HUES48 (cell line): ENCODE measurements at regions not wholly inside any gene's neighbourhood (a gene's known extent, or its start where the extent isn't known, plus 50 kb on each side); places are given as distances from the start of the nearest gene placed in this dataset.

Experiments
- H3K27ac ChIP-seq: one replicate; pipeline ENCODE4 v1.7.0; 2013; ENCODE audit warnings: low read depth, low read length, inconsistent platforms
- H3K27me3 ChIP-seq: 2 replicates; pipeline ENCODE4 v1.6.1; 2013; ENCODE audit warnings: mild to moderate bottlenecking, low read length; ENCODE audit not compliant: control insufficient read depth, insufficient read depth
- H3K36me3 ChIP-seq: 2 replicates; pipeline ENCODE4 v1.6.1; 2013; ENCODE audit warnings: low read length; ENCODE audit not compliant: control insufficient read depth, insufficient read depth
- H3K4me1 ChIP-seq: 2 replicates; pipeline ENCODE4 v1.6.1; 2013; ENCODE audit warnings: mild to moderate bottlenecking, low read length; ENCODE audit not compliant: control insufficient read depth, insufficient read depth
- H3K4me3 ChIP-seq: 2 replicates; pipeline ENCODE4 v1.5.1; 2013; ENCODE audit warnings: mild to moderate bottlenecking, low read depth, low read length
- H3K9ac ChIP-seq: 2 replicates; pipeline ENCODE4 v1.6.1; 2013; ENCODE audit warnings: mild to moderate bottlenecking, low read depth, low read length, moderate library complexity
- H3K9me3 ChIP-seq: 2 replicates; pipeline ENCODE4 v1.6.1; 2013; ENCODE audit warnings: low read length; ENCODE audit not compliant: control insufficient read depth, insufficient read depth

- H3K4me1 ChIP-seq, result no peaks in the 10 kb centered on the region
- H3K27me3 ChIP-seq, result no peaks in the 10 kb centered on the region
- no peak overlapping the region for H3K27ac ChIP-seq
- no peaks in the 10 kb centered on the region for H3K9me3 ChIP-seq
- H3K36me3 ChIP-seq, result no peaks in the 10 kb centered on the region
- no peak overlapping the region for H3K9ac ChIP-seq
- H3K4me3 ChIP-seq, result no peak overlapping the region
These were observed 254.8 kb upstream of the PLXNA2 start for GRCh38 chr1:208499026-208499425.

- Histone ChIP-seq H3K27me3 (no peaks in the 10 kb centered on the region), H3K9ac (no peak overlapping the region), H3K4me1 (no peaks in the 10 kb centered on the region), H3K36me3 (no peaks in the 10 kb centered on the region), H3K27ac (no peak overlapping the region), H3K4me3 (no peak overlapping the region), H3K9me3 (no peaks in the 10 kb centered on the region)
These were observed 255.4 kb upstream of the PLXNA2 start for GRCh38 chr1:208499601-208500000.

DNA sequence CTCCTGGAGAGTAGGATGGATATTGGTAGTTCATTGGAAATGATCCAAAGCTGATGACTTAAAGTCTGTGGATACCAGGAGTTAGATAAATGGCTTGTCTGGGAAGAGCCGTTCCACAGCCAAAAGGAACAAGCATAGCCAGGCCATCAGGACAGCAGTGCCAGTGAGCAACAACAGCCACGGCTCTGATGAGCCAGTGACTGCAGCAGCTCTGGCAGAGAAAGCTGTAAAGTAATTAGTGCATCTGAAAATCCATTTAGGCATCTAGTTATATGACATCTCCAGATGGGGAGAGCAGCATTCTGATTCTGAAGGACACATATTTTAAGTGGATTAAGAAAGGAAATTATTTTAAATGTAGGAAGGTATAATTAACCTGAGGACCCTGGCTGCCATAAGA, 256.2 kb upstream of the PLXNA2 start:
- Histone ChIP-seq H3K27ac (no peak overlapping the region), H3K27me3 (no peaks in the 10 kb centered on the region), H3K9me3 (no peaks in the 10 kb centered on the region), H3K4me1 (no peaks in the 10 kb centered on the region), H3K9ac (no peak overlapping the region), H3K4me3 (no peak overlapping the region), H3K36me3 (no peaks in the 10 kb centered on the region)

DNA sequence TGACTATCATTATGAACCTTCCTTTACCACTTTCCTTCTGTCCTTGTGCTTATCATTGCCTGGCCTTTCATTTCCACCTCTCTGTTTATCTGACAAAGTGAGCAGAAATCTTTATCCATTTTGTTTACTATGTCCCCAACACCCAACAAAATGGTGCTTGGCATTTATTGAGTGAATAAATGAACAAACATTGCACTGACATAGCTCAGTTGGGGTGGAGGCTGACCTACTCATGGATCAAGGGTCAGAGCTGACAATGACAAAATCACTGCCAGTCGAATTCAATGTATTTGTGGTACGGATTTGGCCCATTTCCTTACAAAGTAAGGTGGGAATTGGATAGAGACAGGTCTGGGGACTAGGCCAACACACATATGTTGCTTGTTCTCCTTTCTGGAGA, 257.4 kb upstream of the PLXNA2 start:
- Histone ChIP-seq H3K27ac (no peak overlapping the region), H3K9ac (no peak overlapping the region), H3K9me3 (no peaks in the 10 kb centered on the region), H3K27me3 (no peaks in the 10 kb centered on the region), H3K4me3 (no peak overlapping the region), H3K36me3 (no peaks in the 10 kb centered on the region), H3K4me1 (no peaks in the 10 kb centered on the region)

- no peaks in the 10 kb centered on the region for H3K4me1 ChIP-seq
- H3K27me3 ChIP-seq, result no peaks in the 10 kb centered on the region
- no peaks in the 10 kb centered on the region for H3K9me3 ChIP-seq
- H3K36me3 ChIP-seq, result no peaks in the 10 kb centered on the region
- H3K9ac ChIP-seq, result no peak overlapping the region
- no peak overlapping the region for H3K4me3 ChIP-seq
- no peak overlapping the region for H3K27ac ChIP-seq
These were observed 259.6 kb upstream of the PLXNA2 start for GRCh38 chr1:208503787-208504186.

GRCh38 chr1:208506812-208507211, 262.6 kb upstream of the PLXNA2 start:
- no peak overlapping the region for H3K9ac ChIP-seq
- no peaks in the 10 kb centered on the region for H3K4me1 ChIP-seq

GRCh38 chr1:208509072-208509471, 264.9 kb upstream of the PLXNA2 start:
- Histone ChIP-seq H3K36me3 (no peaks in the 10 kb centered on the region), H3K4me3 (no peak overlapping the region), H3K27ac (no peak overlapping the region), H3K4me1 (no peaks in the 10 kb centered on the region), H3K27me3 (no peaks in the 10 kb centered on the region), H3K9me3 (no peaks in the 10 kb centered on the region), H3K9ac (no peak overlapping the region)

More at GRCh38 chr1:208506812-208507211, 262.6 kb upstream of the PLXNA2 start:
- no peaks in the 10 kb centered on the region for H3K36me3 ChIP-seq
- H3K27ac ChIP-seq, result no peak overlapping the region
- no peaks in the 10 kb centered on the region for H3K27me3 ChIP-seq
- no peaks in the 10 kb centered on the region for H3K9me3 ChIP-seq
- H3K4me3 ChIP-seq, result no peak overlapping the region

DNA sequence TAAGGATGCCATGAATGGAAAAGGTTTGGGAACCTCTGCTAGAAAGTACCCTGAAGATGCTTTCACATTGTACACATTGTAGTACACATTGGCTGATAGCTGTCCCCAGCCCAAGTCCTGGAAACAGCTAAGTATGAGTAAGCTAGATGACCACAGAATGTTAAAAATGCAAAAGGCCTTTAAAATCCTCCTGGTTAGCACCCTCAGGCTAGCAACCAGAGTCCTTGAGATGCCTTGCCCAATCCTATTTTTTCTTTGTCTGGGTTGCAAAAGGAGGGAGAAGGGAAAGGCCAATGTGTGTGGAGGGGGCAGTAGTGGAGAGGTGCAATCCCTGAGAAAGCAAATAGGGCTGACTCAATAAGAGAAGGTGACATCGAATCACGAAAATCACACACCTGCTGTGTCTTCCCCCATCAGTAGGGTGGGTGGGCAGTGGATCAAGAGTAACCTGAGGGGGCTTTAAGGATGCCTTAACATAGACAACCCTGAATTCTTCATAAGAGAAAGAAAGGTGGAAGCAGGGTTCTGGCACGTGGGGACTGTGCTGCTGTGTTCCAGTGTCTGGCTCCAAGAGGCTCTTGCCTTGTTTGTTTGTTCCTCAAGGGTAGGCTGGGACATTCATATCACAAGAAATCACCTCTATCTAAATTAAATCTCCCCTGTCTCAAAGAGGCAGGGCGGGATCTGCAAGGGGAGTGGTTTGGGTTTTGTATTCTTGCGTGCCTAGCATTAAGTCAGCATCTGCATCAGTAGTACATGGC, 266.2 kb upstream of the PLXNA2 start:
- H3K27ac ChIP-seq, result no peak overlapping the region
- H3K36me3 ChIP-seq, result no peaks in the 10 kb centered on the region
- H3K9me3 ChIP-seq, result no peaks in the 10 kb centered on the region
- H3K27me3 ChIP-seq, result no peaks in the 10 kb centered on the region
- no peaks in the 10 kb centered on the region for H3K4me1 ChIP-seq
- no peak overlapping the region for H3K4me3 ChIP-seq
- no peak overlapping the region for H3K9ac ChIP-seq

- Histone ChIP-seq H3K27me3 (no peaks in the 10 kb centered on the region), H3K9me3 (no peaks in the 10 kb centered on the region), H3K9ac (no peak overlapping the region), H3K4me1 (no peaks in the 10 kb centered on the region), H3K36me3 (no peaks in the 10 kb centered on the region), H3K4me3 (no peak overlapping the region), H3K27ac (no peak overlapping the region)
These were observed 267.2 kb upstream of the PLXNA2 start for GRCh38 chr1:208511242-208511860.

DNA sequence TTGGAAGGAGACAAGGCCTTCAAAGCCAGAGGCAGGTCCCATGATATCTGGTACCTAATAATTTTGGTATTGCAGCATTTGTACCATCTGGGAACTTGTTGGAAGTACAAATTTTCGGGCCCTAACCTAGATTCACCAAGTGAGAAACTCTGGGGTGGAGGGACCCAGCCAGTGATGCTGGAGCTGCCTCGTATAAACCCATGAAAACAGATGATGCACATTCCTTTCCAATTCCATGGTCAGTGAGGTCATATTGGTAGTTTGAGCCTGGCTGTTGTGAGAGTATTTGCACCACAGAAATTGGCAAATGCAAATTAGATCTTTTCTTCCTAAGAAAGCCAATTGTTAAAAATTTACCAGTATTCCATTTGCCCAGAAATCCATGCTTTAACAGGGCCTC, 269.6 kb upstream of the PLXNA2 start:
- Histone ChIP-seq H3K9me3 (no peaks in the 10 kb centered on the region), H3K27ac (no peak overlapping the region), H3K4me1 (no peaks in the 10 kb centered on the region), H3K4me3 (no peak overlapping the region), H3K27me3 (no peaks in the 10 kb centered on the region), H3K9ac (no peak overlapping the region), H3K36me3 (no peaks in the 10 kb centered on the region)

- Histone ChIP-seq H3K4me3 (no peak overlapping the region), H3K9ac (no peak overlapping the region), H3K36me3 (no peaks in the 10 kb centered on the region), H3K4me1 (no peaks in the 10 kb centered on the region), H3K27ac (no peak overlapping the region), H3K9me3 (no peaks in the 10 kb centered on the region), H3K27me3 (no peaks in the 10 kb centered on the region)
These were observed 270.9 kb upstream of the PLXNA2 start for GRCh38 chr1:208515129-208515528.
